SK-N-SH (cell line): ENCODE measurements at regions not wholly inside any gene's neighbourhood (a gene's known extent, or its start where the extent isn't known, plus 50 kb on each side); places are given as distances from the start of the nearest gene placed in this dataset.

Source experiments
- CTCF ChIA-PET: fragments of 300-600, 350-600 bp; formaldehyde crosslinking; extraction: SDS; loops from one replicate; lab custom pipeline; 2021; lab: Yijun Ruan, JAX
- POLR2A ChIA-PET: fragments of 350-600 bp; sonication (Branson Sonifier 250); formaldehyde crosslinking; extraction: SDS; loops from one replicate; lab custom pipeline; 2020; ENCODE audit warnings: antibody characterized with exemption, inconsistent platforms; lab: Yijun Ruan, JAX
- DNase-seq: peaks from one replicate; pipeline ENCODE4 v3.0.0; 2012
- H2AFZ ChIP-seq: fragments of 200-600 bp; sonication (generic); 2 replicates; pipeline ENCODE4 v1.8.1; 2016; ENCODE audit warnings: antibody characterized with exemption, mild to moderate bottlenecking, low read depth
- H3F3A ChIP-seq: fragments of 200-600 bp; sonication (generic); replicated peaks from 2 replicates; pipeline ENCODE3; 2016; ENCODE audit warnings: antibody characterized with exemption, mild to moderate bottlenecking; ENCODE audit not compliant: insufficient read depth
- H3K27ac ChIP-seq, 2 experiments: fragments of 200-500 bp in 1 of 2; fragments of 200-600 bp in 1 of 2; sonication (Bioruptor generic) in 1 of 2; sonication (generic), shearing (Covaris generic) in 1 of 2; 2 replicates each; pipeline versions ENCODE4 v1.5.1 to v1.6.1; 2014 to 2016; ENCODE audit warnings: low read depth in 2 of 2, inconsistent platforms in 1 of 2, low read length in 1 of 2, mild to moderate bottlenecking in 1 of 2, mixed read lengths in 1 of 2
- H3K27me3 ChIP-seq: fragments of 200-600 bp; sonication (generic), shearing (Covaris generic); 2 replicates; pipeline ENCODE4 v1.6.1; 2016; ENCODE audit warnings: mixed run types; ENCODE audit not compliant: insufficient read depth
- H3K36me3 ChIP-seq, 2 experiments: fragments of 200-500 bp in 1 of 2; fragments of 200-600 bp in 1 of 2; sonication (Bioruptor generic) in 1 of 2; sonication (generic) in 1 of 2; replicated peaks in 1 of 2; 2 replicates each; pipeline versions ENCODE3 to v1.5.1; 2014 to 2016; ENCODE audit warnings: low read length in 1 of 2, mild to moderate bottlenecking in 1 of 2; ENCODE audit not compliant: insufficient read depth in 2 of 2, control insufficient read depth in 1 of 2
- H3K4me1 ChIP-seq, 2 experiments: fragments of 200-500 bp in 1 of 2; fragments of 200-600 bp in 1 of 2; sonication (Bioruptor generic) in 1 of 2; sonication (generic), shearing (Covaris generic) in 1 of 2; 2 replicates each; pipeline versions ENCODE4 v1.5.1 to v1.6.1; 2014 to 2016; ENCODE audit warnings: low read depth in 1 of 2, low read length in 1 of 2, mixed run types in 1 of 2; ENCODE audit not compliant: insufficient read depth in 2 of 2, control insufficient read depth in 1 of 2
- H3K4me2 ChIP-seq: fragments of 200-600 bp; sonication (generic), shearing (Covaris generic); 2 replicates; pipeline ENCODE4 v1.6.1; 2017; ENCODE audit warnings: mixed run types
- H3K4me3 ChIP-seq, 2 experiments: fragments of 200-500 bp in 1 of 2; fragments of 200-600 bp in 1 of 2; sonication (Bioruptor generic) in 1 of 2; sonication (generic), shearing (Covaris generic) in 1 of 2; 2 replicates each; pipeline versions ENCODE4 v1.5.1 to v1.8.1; 2014 to 2016; ENCODE audit warnings: low read depth in 2 of 2, inconsistent platforms in 1 of 2, low read length in 1 of 2, mild to moderate bottlenecking in 1 of 2, mixed read lengths in 1 of 2, moderate library complexity in 1 of 2
- H3K79me2 ChIP-seq: fragments of 200-600 bp; sonication (generic); 2 replicates; pipeline ENCODE4 v1.8.1; 2017; ENCODE audit warnings: mild to moderate bottlenecking; ENCODE audit not compliant: insufficient read depth
- H3K9ac ChIP-seq: fragments of 200-600 bp; sonication (generic); 2 replicates; pipeline ENCODE4 v1.6.1; 2017; ENCODE audit warnings: mixed run types
- H3K9me2 ChIP-seq: fragments of 200-600 bp; sonication (generic); 2 replicates; pipeline ENCODE4 v1.6.1; 2017; ENCODE audit warnings: mixed run types
- H3K9me3 ChIP-seq: fragments of 200-600 bp; sonication (generic); 2 replicates; pipeline ENCODE4 v1.6.1; 2017; ENCODE audit warnings: mixed run types, mild to moderate bottlenecking, moderate library complexity
- H4K20me1 ChIP-seq: fragments of 200-600 bp; sonication (generic); 2 replicates; pipeline ENCODE4 v1.6.1; 2017; ENCODE audit warnings: mild to moderate bottlenecking, mixed run types; ENCODE audit not compliant: insufficient read depth
- CHD2 ChIP-seq: fragments of 150-350 bp; IDR thresholded peaks from 2 replicates; pipeline ENCODE4 v1.6.1; 2018; ENCODE audit warnings: low read length; ENCODE audit not compliant: partially characterized antibody
- EP300 ChIP-seq, 2 experiments: IDR thresholded peaks; 2 replicates each; pipeline versions ENCODE4 v1.4.0 to v1.6.1; 2012; ENCODE audit warnings: borderline replicate concordance in 1 of 2, low read depth in 1 of 2, low read length in 1 of 2
- FOSL2 ChIP-seq: IDR thresholded peaks from 2 replicates; pipeline ENCODE4 v1.4.0; 2012; ENCODE audit warnings: low read depth, mild to moderate bottlenecking, moderate library complexity, borderline replicate concordance
- FOXJ3 ChIP-seq: sonication (generic); formaldehyde crosslinking; IDR thresholded peaks from 2 replicates; pipeline ENCODE4 v1.5.1; 2020; ENCODE audit warnings: mild to moderate bottlenecking, missing genetic modification reagents
- FOXM1 ChIP-seq: IDR thresholded peaks from 2 replicates; pipeline ENCODE4 v1.4.0; 2012; ENCODE audit warnings: low read depth, mild to moderate bottlenecking
- IRF3 ChIP-seq: fragments of 150-350 bp; IDR thresholded peaks from 2 replicates; pipeline ENCODE4 v1.6.1; 2016; ENCODE audit warnings: mild to moderate bottlenecking, low read depth, low read length
- MEF2A ChIP-seq: IDR thresholded peaks from 2 replicates; pipeline ENCODE4 v1.4.0; 2012; ENCODE audit warnings: low read depth, borderline replicate concordance
- POLR2AphosphoS5 ChIP-seq: IDR thresholded peaks from 2 replicates; pipeline ENCODE4 v1.6.1; 2012; ENCODE audit warnings: low read depth, low read length
- RCOR1 ChIP-seq: fragments of 150-350 bp; IDR thresholded peaks from 2 replicates; pipeline ENCODE4 v1.6.1; 2017; ENCODE audit warnings: antibody characterized with exemption, low read length
- SMC3 ChIP-seq: IDR thresholded peaks from 2 replicates; pipeline ENCODE4 v1.6.1; 2012; ENCODE audit warnings: low read depth, low read length, improper control_type of control experiment
- TAF1 ChIP-seq: IDR thresholded peaks from 2 replicates; pipeline ENCODE4 v1.6.1; 2012; ENCODE audit warnings: low read depth, mild to moderate bottlenecking, low read length, moderate library complexity, borderline replicate concordance
- TEAD4 ChIP-seq: IDR thresholded peaks from 2 replicates; pipeline ENCODE4 v1.4.0; 2012; ENCODE audit warnings: mild to moderate bottlenecking, borderline replicate concordance; ENCODE audit not compliant: insufficient read depth
- USF1 ChIP-seq: IDR thresholded peaks from 2 replicates; pipeline ENCODE4 v1.4.0; 2012; ENCODE audit warnings: low read depth, borderline replicate concordance
- YY1 ChIP-seq: IDR thresholded peaks from 2 replicates; pipeline ENCODE4 v1.4.0; 2012; ENCODE audit warnings: low read depth, mild to moderate bottlenecking
- WGBS: methylation state at CpG from one replicate; pipeline ENCODE4 v1.1.6; 2017; ENCODE audit warnings: low lambda C conversion rate; 5-methylcytosine and 5-hydroxymethylcytosine counted together
- TF ChIP-seq, protein P1 (sequence below): fragments of 150-350 bp; IDR thresholded peaks from 2 replicates; pipeline ENCODE4 v1.6.1; 2017; ENCODE audit warnings: antibody characterized with exemption, low read length, low read depth, borderline replicate concordance
- TF ChIP-seq, protein P2 (sequence below): IDR thresholded peaks from 2 replicates; pipeline ENCODE4 v1.4.0; 2012; ENCODE audit warnings: low read depth, borderline replicate concordance

GRCh38 chr9:93899609-93900435 lies 55.3 kb downstream of the BARX1 start:
- CTCF ChIA-PET: no interaction called here
- Histone ChIP-seq H3K9ac (no peak overlapping the region), H3K36me3 (no peaks in the 10 kb centered on the region), H3K4me3 (no peak overlapping the region), H3K79me2 (no peaks in the 10 kb centered on the region), H3K9me2 (no peaks in the 10 kb centered on the region), H3K27ac (no peak overlapping the region), H3K4me1 (peaks cover 0 to 11% of the 10 kb centered on the region in 2 experiments; a peak in 1 of 4 replicates), H3F3A (no peaks in the 10 kb centered on the region), H3K4me2 (no peak overlapping the region), H2AFZ (no peak overlapping the region), H3K9me3 (no peaks in the 10 kb centered on the region), H3K27me3 (no peaks in the 10 kb centered on the region), H4K20me1 (no peaks in the 10 kb centered on the region)
- WGBS: 21% methylated on average over 8 of the region's 8 CpGs
- POLR2A ChIA-PET: no interaction called here
- DNase-seq: peak; percentile 8
- no peak for TF ChIP-seq FOSL2
- TF ChIP-seq YY1: no peak
- TF ChIP-seq RCOR1: no peak
- no peak for TF ChIP-seq IRF3
- TF ChIP-seq FOXM1: no peak
- TF ChIP-seq, protein P1, sequence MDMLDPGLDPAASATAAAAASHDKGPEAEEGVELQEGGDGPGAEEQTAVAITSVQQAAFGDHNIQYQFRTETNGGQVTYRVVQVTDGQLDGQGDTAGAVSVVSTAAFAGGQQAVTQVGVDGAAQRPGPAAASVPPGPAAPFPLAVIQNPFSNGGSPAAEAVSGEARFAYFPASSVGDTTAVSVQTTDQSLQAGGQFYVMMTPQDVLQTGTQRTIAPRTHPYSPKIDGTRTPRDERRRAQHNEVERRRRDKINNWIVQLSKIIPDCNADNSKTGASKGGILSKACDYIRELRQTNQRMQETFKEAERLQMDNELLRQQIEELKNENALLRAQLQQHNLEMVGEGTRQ: no peak
- TF ChIP-seq TAF1: no peak
- no peak for TF ChIP-seq POLR2AphosphoS5
- TF ChIP-seq CHD2: no peak

DNA sequence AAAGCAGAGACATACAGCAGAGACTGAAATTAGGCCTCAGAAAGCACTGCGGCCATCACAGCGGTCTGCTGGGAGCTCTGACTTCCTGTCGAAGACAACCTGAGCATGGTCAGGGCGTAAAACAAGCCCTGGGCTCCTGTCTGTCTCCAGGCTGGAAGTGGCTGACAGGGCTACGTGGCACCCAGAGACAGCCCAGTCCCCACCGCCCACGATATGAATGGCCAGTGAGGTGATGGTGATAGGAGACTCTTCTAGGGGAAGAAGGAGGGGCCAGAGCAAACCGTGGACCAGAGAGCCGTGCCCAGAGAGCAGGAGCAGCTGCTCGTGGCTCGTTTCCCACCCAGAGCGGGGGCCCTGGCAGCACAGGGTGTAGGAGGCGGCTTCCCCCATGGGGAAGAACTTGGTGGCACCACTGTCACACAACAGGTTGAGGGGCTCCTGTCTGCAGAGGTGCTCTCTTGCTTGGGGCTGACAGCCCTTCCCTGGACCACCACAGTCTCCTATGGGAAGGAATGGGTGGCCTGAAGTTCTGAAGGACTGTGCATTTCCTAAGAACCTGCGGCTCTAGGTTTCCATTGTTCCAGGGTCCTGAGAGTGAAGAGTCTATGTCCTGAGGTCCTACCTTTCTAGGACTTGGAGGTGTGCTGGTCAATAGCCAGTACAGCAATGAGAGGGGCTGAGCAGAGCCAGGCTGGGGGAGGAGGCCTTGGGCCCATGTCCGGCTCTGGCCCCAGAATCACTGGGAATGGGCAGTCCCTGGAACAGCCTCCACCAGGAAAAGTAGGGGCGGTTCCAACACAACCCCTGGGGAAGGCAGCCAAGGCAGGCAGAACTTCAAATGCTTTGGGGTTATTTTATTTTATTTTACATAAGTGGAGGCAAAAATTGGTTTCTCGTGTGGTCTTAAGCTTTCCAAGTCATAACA lies 56.4 kb downstream of the BARX1 start:
- CTCF ChIA-PET: no interaction called here
- H3K4me2 ChIP-seq: no peak overlapping the region
- no peaks in the 10 kb centered on the region for H3K9me2 ChIP-seq
- no peak overlapping the region for H3K9ac ChIP-seq
- H2AFZ ChIP-seq: no peak overlapping the region
- H3K27ac ChIP-seq: no peak overlapping the region
- H3K4me1 ChIP-seq: peaks cover 0 to 11% of the 10 kb centered on the region in 2 experiments; a peak in 1 of 4 replicates
- no peaks in the 10 kb centered on the region for H3K9me3 ChIP-seq
- no peaks in the 10 kb centered on the region for H3K36me3 ChIP-seq
- 33% methylated on average over 8 of the region's 17 CpGs for WGBS
- H3K4me3 ChIP-seq: no peak overlapping the region
- POLR2A ChIA-PET: no interaction called here
- peak; percentile 4 for DNase-seq
- no peaks in the 10 kb centered on the region for H3K27me3 ChIP-seq
- H4K20me1 ChIP-seq: no peaks in the 10 kb centered on the region
- H3F3A ChIP-seq: no peaks in the 10 kb centered on the region
- TF ChIP-seq EP300 (IDR thresholded peaks at IDR 0.05; ENCODE audit: borderline replicate concordance in 1 of 2, low read depth in 1 of 2, low read length in 1 of 2) (no peak), IRF3 (no peak), MEF2A (no peak), USF1 (no peak), FOXJ3 (CRISPR knock-in tag) (no peak), YY1 (no peak), SMC3 (no peak), TEAD4 (no peak), RCOR1 (no peak)
- TF ChIP-seq, protein P2, sequence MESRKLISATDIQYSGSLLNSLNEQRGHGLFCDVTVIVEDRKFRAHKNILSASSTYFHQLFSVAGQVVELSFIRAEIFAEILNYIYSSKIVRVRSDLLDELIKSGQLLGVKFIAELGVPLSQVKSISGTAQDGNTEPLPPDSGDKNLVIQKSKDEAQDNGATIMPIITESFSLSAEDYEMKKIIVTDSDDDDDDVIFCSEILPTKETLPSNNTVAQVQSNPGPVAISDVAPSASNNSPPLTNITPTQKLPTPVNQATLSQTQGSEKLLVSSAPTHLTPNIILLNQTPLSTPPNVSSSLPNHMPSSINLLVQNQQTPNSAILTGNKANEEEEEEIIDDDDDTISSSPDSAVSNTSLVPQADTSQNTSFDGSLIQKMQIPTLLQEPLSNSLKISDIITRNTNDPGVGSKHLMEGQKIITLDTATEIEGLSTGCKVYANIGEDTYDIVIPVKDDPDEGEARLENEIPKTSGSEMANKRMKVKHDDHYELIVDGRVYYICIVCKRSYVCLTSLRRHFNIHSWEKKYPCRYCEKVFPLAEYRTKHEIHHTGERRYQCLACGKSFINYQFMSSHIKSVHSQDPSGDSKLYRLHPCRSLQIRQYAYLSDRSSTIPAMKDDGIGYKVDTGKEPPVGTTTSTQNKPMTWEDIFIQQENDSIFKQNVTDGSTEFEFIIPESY: no peak
- H3K79me2 ChIP-seq: no peaks in the 10 kb centered on the region
